ENCODE measurements at regions not wholly inside any gene's neighbourhood (a gene's known extent, or its start where the extent isn't known, plus 50 kb on each side); places are given as distances from the start of the nearest gene placed in this dataset.

- Histone ChIP-seq H3K4me3 (ENCODE audit: low read length) (no peak overlapping the region), H3K36me3 (ENCODE audit: control insufficient read depth, insufficient read depth, low read length) (no peaks in the 10 kb centered on the region), H3K27me3 (ENCODE audit: control insufficient read depth, insufficient read depth, low read length) (no peaks in the 10 kb centered on the region), H3K9me3 (ENCODE audit: control insufficient read depth, low read length) (no peaks in the 10 kb centered on the region), H3K4me1 (ENCODE audit: control insufficient read depth, insufficient read depth, low read length) (peaks cover 16% of the 10 kb centered on the region), H3K9ac (ENCODE audit: low read length) (no peak overlapping the region)
Observed at GRCh38 chr2:120825370-120826259, 89.9 kb downstream of the GLI2 start.

- H3K27me3 ChIP-seq (ENCODE audit: control insufficient read depth, insufficient read depth, low read length), result no peaks in the 10 kb centered on the region
- no peaks in the 10 kb centered on the region for H3K36me3 ChIP-seq (ENCODE audit: control insufficient read depth, insufficient read depth, low read length)
- no peak overlapping the region for H3K9ac ChIP-seq (ENCODE audit: low read length)
- no peaks in the 10 kb centered on the region for H3K9me3 ChIP-seq (ENCODE audit: control insufficient read depth, low read length)
- peaks cover 16% of the 10 kb centered on the region for H3K4me1 ChIP-seq (ENCODE audit: control insufficient read depth, insufficient read depth, low read length)
- no peak overlapping the region for H3K4me3 ChIP-seq (ENCODE audit: low read length)
Observed at GRCh38 chr2:120826260-120826648, 90.6 kb downstream of the GLI2 start.

- Histone ChIP-seq H3K9ac (ENCODE audit: low read length) (no peak overlapping the region), H3K27me3 (ENCODE audit: control insufficient read depth, insufficient read depth, low read length) (no peaks in the 10 kb centered on the region), H3K4me3 (ENCODE audit: low read length) (no peak overlapping the region), H3K36me3 (ENCODE audit: control insufficient read depth, insufficient read depth, low read length) (no peaks in the 10 kb centered on the region), H3K9me3 (ENCODE audit: control insufficient read depth, low read length) (no peaks in the 10 kb centered on the region), H3K4me1 (ENCODE audit: control insufficient read depth, insufficient read depth, low read length) (peaks cover 16% of the 10 kb centered on the region)
Observed at GRCh38 chr2:120826716-120827410, 91.2 kb downstream of the GLI2 start.

GRCh38 chr2:120828066-120828465, 92.4 kb downstream of the GLI2 start:
- no peaks in the 10 kb centered on the region for H3K36me3 ChIP-seq (ENCODE audit: control insufficient read depth, insufficient read depth, low read length)
- H3K9ac ChIP-seq (ENCODE audit: low read length), result no peak overlapping the region
- H3K4me1 ChIP-seq (ENCODE audit: control insufficient read depth, insufficient read depth, low read length), result peaks cover 16% of the 10 kb centered on the region
- H3K27me3 ChIP-seq (ENCODE audit: control insufficient read depth, insufficient read depth, low read length), result no peaks in the 10 kb centered on the region
- H3K9me3 ChIP-seq (ENCODE audit: control insufficient read depth, low read length), result no peaks in the 10 kb centered on the region
- H3K4me3 ChIP-seq (ENCODE audit: low read length), result no peak overlapping the region

- Histone ChIP-seq H3K4me1 (ENCODE audit: control insufficient read depth, insufficient read depth, low read length) (peaks cover 16% of the 10 kb centered on the region), H3K9ac (ENCODE audit: low read length) (no peak overlapping the region), H3K9me3 (ENCODE audit: control insufficient read depth, low read length) (no peaks in the 10 kb centered on the region), H3K4me3 (ENCODE audit: low read length) (no peak overlapping the region), H3K27me3 (ENCODE audit: control insufficient read depth, insufficient read depth, low read length) (no peaks in the 10 kb centered on the region), H3K36me3 (ENCODE audit: control insufficient read depth, insufficient read depth, low read length) (no peaks in the 10 kb centered on the region)
Observed at GRCh38 chr2:120828829-120829632, 93.4 kb downstream of the GLI2 start.

GRCh38 chr2:120829633-120830025, 94.0 kb downstream of the GLI2 start:
- H3K4me1 ChIP-seq (ENCODE audit: control insufficient read depth, insufficient read depth, low read length), result peaks cover 17% of the 10 kb centered on the region
- H3K36me3 ChIP-seq (ENCODE audit: control insufficient read depth, insufficient read depth, low read length), result no peaks in the 10 kb centered on the region
- no peak overlapping the region for H3K9ac ChIP-seq (ENCODE audit: low read length)
- H3K27me3 ChIP-seq (ENCODE audit: control insufficient read depth, insufficient read depth, low read length), result no peaks in the 10 kb centered on the region
- H3K9me3 ChIP-seq (ENCODE audit: control insufficient read depth, low read length), result no peaks in the 10 kb centered on the region
- H3K4me3 ChIP-seq (ENCODE audit: low read length), result no peak overlapping the region

GRCh38 chr2:120830096-120830830, 94.6 kb downstream of the GLI2 start:
- Histone ChIP-seq H3K9me3 (ENCODE audit: control insufficient read depth, low read length) (no peaks in the 10 kb centered on the region), H3K4me1 (ENCODE audit: control insufficient read depth, insufficient read depth, low read length) (peaks cover 19% of the 10 kb centered on the region), H3K9ac (ENCODE audit: low read length) (no peak overlapping the region), H3K4me3 (ENCODE audit: low read length) (no peak overlapping the region), H3K36me3 (ENCODE audit: control insufficient read depth, insufficient read depth, low read length) (no peaks in the 10 kb centered on the region), H3K27me3 (ENCODE audit: control insufficient read depth, insufficient read depth, low read length) (no peaks in the 10 kb centered on the region)

- Histone ChIP-seq H3K4me3 (ENCODE audit: low read length) (no peak overlapping the region), H3K9ac (ENCODE audit: low read length) (no peak overlapping the region), H3K36me3 (ENCODE audit: control insufficient read depth, insufficient read depth, low read length) (no peaks in the 10 kb centered on the region), H3K9me3 (ENCODE audit: control insufficient read depth, low read length) (no peaks in the 10 kb centered on the region), H3K4me1 (ENCODE audit: control insufficient read depth, insufficient read depth, low read length) (peaks cover 14% of the 10 kb centered on the region), H3K27me3 (ENCODE audit: control insufficient read depth, insufficient read depth, low read length) (no peaks in the 10 kb centered on the region)
Observed at GRCh38 chr2:120831086-120831485, 95.4 kb downstream of the GLI2 start.

- Histone ChIP-seq H3K9me3 (ENCODE audit: control insufficient read depth, low read length) (no peaks in the 10 kb centered on the region), H3K36me3 (ENCODE audit: control insufficient read depth, insufficient read depth, low read length) (no peaks in the 10 kb centered on the region), H3K4me3 (ENCODE audit: low read length) (no peak overlapping the region), H3K9ac (ENCODE audit: low read length) (no peak overlapping the region), H3K27me3 (ENCODE audit: control insufficient read depth, insufficient read depth, low read length) (no peaks in the 10 kb centered on the region), H3K4me1 (ENCODE audit: control insufficient read depth, insufficient read depth, low read length) (peaks cover 6% of the 10 kb centered on the region)
Observed at GRCh38 chr2:120831891-120832290, 96.2 kb downstream of the GLI2 start.

- H3K27me3 ChIP-seq (ENCODE audit: control insufficient read depth, insufficient read depth, low read length), result no peaks in the 10 kb centered on the region
Observed at GRCh38 chr2:120832296-120833070, 96.8 kb downstream of the GLI2 start.

GRCh38 chr2:120833127-120833675, 97.5 kb downstream of the GLI2 start:
- Histone ChIP-seq H3K4me3 (ENCODE audit: low read length) (no peak overlapping the region), H3K27me3 (ENCODE audit: control insufficient read depth, insufficient read depth, low read length) (no peaks in the 10 kb centered on the region), H3K36me3 (ENCODE audit: control insufficient read depth, insufficient read depth, low read length) (no peaks in the 10 kb centered on the region), H3K9me3 (ENCODE audit: control insufficient read depth, low read length) (no peaks in the 10 kb centered on the region), H3K4me1 (ENCODE audit: control insufficient read depth, insufficient read depth, low read length) (peaks cover 6% of the 10 kb centered on the region), H3K9ac (ENCODE audit: low read length) (no peak overlapping the region)

More at GRCh38 chr2:120832296-120833070, 96.8 kb downstream of the GLI2 start:
- no peak overlapping the region for H3K9ac ChIP-seq (ENCODE audit: low read length)
- H3K36me3 ChIP-seq (ENCODE audit: control insufficient read depth, insufficient read depth, low read length), result no peaks in the 10 kb centered on the region
- H3K4me3 ChIP-seq (ENCODE audit: low read length), result no peak overlapping the region
- H3K9me3 ChIP-seq (ENCODE audit: control insufficient read depth, low read length), result no peaks in the 10 kb centered on the region
- peaks cover 6% of the 10 kb centered on the region for H3K4me1 ChIP-seq (ENCODE audit: control insufficient read depth, insufficient read depth, low read length)

Data from mucosa of stomach (tissue), 1 donor.